Stromal cell of bone marrow (primary cell): ENCODE measurements at regions not wholly inside any gene's neighbourhood (a gene's known extent, or its start where the extent isn't known, plus 50 kb on each side); places are given as distances from the start of the nearest gene placed in this dataset.
"Not testable (repeated sequence)": the region's sequence is repeated elsewhere in the genome, so short reads cannot be mapped to it uniquely, and the experiment has no call there.

Experiments used
- DNase-seq: peaks from one replicate; pipeline ENCODE4 v3.0.0-alpha.2; 2012; ENCODE audit warnings: low read depth

- no peak for DNase-seq
These were observed 281.7 kb downstream of the NEBL start for GRCh38 chr10:20615395-20615794.

DNA sequence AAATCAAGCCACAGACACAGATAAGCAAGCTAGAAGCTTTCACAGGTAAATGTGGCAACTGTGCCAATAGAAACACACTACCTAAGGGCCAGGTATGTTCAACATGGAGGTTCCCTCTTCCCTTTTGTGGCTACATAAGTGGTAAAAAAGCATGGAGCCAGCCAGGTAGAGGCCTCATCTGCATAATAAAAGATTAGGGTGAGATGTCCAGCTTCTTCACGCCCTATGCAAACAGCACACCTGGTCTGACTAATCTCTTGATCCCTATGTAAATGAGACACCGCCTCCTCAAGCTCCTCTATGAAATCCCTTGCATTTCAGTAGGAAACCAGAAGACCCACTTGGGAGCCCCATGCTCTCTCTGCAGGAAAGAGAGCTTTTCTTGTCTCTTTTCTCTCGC is 282.2 kb downstream of the NEBL start:
- no peak for DNase-seq

- no peak for DNase-seq
These were observed 288.6 kb downstream of the NEBL start for GRCh38 chr10:20608503-20608902.

- no peak for DNase-seq
These were observed 290.1 kb downstream of the NEBL start for GRCh38 chr10:20606985-20607384.

DNA sequence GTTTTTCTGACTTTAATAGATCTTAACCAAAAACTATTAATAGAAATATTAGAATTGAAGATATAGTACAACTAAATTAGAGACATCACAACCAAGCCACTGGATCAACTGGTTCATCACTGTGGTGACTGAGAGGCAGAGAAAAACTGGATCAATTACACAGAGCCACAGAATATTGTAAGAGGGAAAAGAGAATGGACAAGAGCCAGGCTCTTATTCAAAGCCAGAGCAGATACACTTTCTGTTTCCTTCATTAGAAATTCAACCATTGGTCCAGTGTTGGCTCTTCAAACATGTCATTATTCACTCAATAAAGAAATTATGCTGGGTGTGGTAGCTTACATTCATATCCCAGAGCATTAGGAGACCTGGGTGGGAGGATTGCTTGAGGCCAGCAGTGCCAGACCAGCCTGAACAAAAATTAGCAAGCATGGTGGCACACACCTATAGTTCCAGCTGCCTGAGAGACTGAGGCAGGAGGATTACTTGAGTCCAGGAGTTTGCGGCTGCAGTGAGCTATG is 295.1 kb downstream of the NEBL start:
- no peak for DNase-seq

DNA sequence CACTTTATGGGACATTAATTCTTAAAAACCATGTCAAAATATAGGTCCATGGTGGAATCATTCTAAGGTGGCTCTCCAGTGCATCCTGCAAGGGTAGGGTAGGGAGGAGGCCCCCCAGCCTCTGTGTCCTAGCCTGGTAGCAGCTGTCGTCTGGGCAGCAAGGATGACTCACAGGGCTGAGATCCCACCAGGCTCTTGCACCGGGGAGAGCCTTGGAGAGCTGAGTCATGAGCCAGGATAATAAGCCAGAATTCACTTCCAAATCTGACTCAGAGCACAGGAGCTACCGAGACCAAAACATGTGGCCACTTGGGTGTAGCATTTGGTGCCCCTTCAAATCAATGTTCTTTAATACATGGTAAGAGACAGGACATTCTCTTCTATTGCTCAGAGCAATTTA is 298.5 kb downstream of the NEBL start:
- DNase-seq, result peak; percentile 86

DNA sequence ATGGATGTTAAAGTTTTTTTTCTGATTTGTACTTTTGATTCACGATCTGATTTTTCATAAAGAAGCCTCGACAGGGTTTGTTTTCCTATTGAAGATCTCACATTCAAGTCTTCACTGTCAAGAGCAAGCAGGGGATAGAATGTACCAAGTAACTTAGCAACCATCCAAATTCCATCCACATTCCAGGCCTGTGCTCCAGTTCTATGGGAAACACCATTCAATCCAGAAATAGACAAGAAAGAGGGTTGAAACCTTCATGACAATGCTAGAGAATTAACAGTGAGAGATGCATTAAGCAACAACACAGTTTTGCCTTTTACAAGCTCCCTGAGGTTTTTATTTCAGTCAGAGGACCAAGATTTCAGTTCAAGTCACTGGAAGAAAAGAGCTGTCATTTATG is 300.2 kb downstream of the NEBL start:
- DNase-seq, result peak; percentile 21

GRCh38 chr10:20596065-20596755 is 300.9 kb downstream of the NEBL start:
- DNase-seq, result peak; percentile 18

DNA sequence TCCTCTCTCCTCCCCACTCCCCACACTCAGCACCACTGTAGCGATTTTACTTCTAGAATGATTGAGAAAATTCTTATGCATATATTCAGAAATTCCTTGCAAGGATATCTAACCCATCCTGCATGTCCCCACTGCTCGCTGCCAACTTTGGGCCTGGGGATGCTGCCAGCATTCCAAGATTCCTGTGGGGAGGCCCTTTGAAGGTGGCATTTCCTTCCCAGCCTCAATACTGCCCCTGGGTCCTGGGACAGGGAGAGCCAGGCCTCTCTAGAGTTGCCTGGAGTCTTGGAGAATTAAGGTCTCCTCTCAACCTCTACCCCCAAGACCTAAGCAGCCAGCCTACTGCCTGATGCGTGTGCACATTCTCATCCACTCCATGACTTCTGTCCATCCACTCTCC is 303.5 kb downstream of the NEBL start:
- DNase-seq, result no peak

DNA sequence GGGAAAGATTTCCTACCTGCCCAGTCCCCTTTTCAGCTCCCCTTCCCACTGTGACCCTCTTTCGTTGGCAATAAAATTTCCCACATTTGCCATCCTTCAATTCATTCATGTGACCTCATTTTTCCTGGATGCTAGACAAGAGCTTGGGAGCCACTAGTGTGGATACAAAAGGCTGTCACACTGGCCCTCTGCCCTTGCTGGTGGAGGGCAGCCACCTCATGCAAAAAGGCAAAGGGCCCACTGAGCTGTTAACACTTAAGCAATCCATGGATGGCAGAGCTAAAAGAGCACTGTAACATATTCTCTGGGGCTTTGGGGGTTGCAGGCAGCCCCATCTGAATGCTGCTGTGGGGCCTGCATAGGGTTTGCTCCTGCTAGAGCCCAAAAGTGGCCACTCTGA is 315.1 kb downstream of the NEBL start:
- DNase-seq, result no peak

DNA sequence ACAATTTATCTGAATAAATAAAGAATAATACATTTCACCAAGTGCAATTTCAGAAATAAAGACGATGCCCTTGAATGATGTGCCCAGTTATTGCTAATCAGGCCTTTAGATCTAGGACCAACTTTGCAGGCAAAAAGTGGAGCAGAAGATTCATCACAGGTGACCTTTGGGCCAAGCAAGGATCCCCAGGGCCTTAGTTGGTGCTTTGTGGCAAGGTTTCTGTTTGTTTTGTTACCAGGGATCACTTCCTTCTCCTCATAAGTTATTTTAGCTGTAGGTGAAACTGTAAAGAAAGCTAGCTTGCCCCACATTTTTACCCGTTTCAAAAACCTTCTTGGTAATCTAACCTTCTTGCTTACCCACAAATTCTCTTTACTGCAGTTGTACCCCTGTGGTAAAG is 323.2 kb downstream of the NEBL start:
- no peak for DNase-seq

GRCh38 chr10:20555990-20556389 is 341.1 kb downstream of the NEBL start:
- DNase-seq, result not testable (repeated sequence)

DNA sequence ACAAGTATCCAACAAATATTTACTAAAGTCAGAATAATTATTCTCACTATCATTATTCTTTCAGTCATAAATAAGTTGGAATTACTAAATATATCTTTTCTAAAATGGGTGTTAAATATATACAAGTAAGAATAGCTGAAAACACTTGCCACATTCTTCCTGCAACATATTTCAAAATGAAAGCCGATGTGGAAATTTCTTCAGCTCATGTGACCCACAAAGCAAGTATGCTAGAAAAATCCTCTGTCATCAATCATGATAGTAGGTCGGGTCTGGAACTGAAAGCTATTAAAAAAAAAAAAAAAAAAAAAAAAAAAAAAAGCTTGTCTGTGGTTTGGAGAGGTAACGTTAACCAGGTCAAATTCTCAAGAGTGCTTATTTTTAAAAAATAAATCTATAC is 344.7 kb downstream of the NEBL start:
- no peak for DNase-seq

DNA sequence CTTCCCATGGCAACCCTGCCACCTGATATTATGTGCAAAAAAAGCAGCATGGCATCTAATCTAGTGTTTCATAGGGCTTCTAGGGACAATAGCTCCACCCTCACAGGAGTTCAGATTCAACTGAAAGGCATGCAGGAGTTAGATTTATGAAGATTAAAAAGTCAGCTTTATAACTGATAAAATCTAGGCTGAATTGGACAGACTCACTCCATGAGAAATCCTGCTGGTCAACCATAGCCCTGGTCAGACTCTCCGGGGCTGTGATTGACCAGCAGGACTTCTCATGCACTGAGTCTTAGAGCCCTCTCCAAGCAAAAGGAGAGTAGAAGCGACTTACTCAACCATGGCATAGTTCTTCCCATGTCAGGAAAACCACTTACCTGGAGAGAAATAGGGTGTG is 345.4 kb downstream of the NEBL start:
- no peak for DNase-seq

DNA sequence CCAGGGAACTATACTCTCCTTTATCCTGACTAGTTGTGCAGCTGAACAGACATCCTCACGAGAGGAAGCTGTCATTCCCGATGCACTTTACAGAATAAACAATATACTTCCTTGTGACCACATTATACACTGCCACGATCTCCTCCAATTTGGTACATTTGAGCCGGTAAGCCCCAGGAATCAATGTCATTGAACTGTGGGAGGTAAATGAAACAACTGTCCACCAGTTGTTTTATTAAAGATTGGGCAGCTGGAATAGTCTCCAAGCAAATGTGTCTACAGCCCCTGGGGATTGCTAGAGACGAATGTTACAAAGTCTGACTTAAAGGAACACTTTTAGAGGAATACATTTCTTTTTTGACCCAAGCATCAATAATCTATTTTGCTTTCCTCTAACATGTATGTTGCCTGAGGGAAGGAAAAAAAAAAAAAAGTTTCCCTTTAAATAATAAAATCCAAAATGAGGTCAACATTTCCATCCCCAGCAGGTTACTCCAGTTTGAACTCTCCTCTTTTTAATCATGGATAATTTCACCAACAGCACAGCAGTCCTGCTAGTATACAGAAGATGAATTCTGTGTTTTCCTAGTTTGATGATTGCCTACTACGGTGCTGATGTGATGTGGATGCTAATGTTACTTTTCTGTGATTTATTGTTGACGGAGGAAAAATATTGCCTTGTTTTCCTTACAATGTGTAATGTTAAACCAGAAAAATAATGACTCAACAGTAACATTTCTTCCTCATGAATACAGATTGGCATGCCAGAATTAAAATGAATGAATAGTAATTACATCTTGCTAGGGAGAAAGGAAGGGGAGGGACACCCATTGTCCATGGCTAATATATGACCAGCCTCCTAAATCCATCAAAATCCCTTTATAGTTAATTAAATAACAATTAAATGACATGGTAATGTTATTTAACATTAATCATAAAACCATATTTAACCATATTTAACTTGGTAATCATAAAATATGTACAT is 360.9 kb downstream of the NEBL start:
- no peak for DNase-seq

GRCh38 chr10:20531241-20531883 is 365.7 kb downstream of the NEBL start:
- not testable (repeated sequence) for DNase-seq

- DNase-seq, result no peak
These were observed 375.9 kb downstream of the NEBL start for GRCh38 chr10:20521186-20521585.

DNA sequence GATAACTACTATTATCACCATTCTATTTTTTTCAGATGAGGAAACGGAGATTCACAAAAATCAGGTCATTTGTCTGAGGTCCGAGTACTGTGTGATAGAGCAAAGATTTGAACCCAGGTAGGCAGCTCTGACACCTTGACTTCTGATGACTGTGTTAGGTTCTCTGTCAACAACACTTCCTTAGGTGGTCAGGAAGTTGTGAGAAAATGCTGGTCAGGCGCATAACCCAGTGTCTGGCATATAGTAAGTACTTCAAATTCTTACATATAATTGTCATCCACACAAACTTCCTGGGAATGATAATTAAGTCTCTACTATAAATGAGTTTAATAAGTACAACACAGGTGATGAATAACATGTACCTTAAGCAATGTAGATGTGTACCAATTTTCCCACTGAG is 381.5 kb downstream of the NEBL start:
- no peak for DNase-seq

DNA sequence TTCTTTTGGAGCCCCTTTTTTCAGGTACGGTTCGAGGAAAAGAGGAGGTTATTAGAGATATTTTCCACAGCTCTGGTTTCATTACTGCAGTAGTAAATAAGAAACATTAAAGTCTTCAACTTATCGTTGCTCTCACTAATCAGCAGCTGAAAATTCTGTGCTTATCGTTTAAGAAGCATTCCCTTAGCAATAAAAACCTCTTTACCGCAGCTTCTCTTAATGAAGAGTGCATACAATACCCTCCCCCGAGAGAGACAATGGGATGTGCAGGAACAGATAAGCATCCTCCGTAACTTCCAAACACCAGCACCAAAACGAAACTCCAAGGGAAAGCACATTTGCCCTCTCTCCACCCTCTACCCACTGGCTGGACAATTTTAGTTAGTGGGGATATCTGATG is 384.5 kb downstream of the NEBL start:
- DNase-seq, result no peak

DNA sequence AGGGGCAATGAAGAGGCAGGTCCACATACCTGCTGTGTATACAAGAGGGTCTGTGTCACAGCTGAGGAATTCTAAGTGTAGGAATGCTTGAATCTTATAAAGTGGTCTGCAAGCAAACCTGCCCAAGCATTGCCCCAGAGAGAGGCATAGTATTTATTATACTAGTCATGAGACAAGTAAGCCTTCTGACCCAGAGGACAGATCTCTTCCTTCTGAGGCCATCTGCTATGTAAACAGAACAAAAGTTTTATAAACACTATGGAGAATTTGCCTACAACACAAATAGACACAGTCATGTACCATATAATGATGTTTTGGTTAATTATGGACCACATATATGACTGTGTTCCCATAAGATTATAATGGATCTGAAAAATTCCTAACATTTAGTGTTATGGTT is 388.2 kb downstream of the NEBL start:
- no peak for DNase-seq

DNA sequence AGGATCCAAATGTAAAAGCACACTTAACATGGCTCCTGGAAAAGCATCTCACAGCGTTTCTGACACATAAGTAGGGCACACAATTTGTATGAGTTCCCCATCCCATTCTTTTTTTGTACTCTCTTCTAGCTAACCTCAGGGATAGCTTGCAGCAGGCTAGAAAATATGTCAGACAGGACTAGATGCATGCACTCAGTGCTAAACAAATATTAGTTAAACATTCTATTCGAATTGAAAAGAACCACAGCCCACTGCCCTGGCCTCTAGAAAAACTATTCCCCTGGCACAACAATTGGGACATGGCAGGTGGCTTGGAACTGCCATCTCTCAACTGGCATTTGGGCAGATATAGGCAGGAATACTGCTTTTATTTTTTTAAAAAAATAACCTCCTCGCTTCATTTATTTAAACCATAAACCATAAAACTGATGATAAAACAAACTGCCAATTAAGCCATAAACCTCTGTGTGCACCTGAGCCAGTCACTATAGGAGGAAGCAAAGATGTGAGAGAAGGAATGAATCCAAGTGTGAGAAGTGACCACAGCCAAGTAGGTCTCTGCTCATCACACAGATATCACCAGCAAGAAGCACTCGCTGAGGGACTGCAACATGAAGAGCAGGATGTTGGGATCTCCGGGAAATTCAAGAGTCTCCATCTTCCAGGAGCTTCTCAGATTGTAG is 394.1 kb downstream of the NEBL start:
- DNase-seq, result no peak

- no peak for DNase-seq
These were observed 402.6 kb downstream of the NEBL start for GRCh38 chr10:20494474-20494873.
